Uterus (tissue), 2 donors: ENCODE measurements at regions not wholly inside any gene's neighbourhood (a gene's known extent, or its start where the extent isn't known, plus 50 kb on each side); places are given as distances from the start of the nearest gene placed in this dataset.

Experiments used
- CTCF ChIP-seq, 4 experiments: fragments of 200-600 bp in 2 of 4; fragments of 450-650 bp in 2 of 4; sonication (generic) in 2 of 4; IDR thresholded peaks; one replicate each; pipeline ENCODE4 v1.5.1; 2016 to 2019; ENCODE audit warnings: antibody characterized with exemption in 4 of 4, mild to moderate bottlenecking in 2 of 4, moderate library complexity in 1 of 4
- POLR2A ChIP-seq, 2 donors: fragments of 450-650 bp; IDR thresholded peaks; one replicate each; pipeline ENCODE4 v1.6.1; 2016; ENCODE audit warnings: antibody characterized with exemption in 2 of 2, mild to moderate bottlenecking in 1 of 2, moderate library complexity in 1 of 2

GRCh38 chr14:86896701-86897100 lies 1096.3 kb downstream of the GALC start:
- TF ChIP-seq CTCF (IDR thresholded peaks at IDR 0.05) (no peak), POLR2A (IDR thresholded peaks at IDR 0.05) (no peak)
